Fibroblast of the conjunctiva (primary cell): ENCODE measurements at regions not wholly inside any gene's neighbourhood (a gene's known extent, or its start where the extent isn't known, plus 50 kb on each side); places are given as distances from the start of the nearest gene placed in this dataset.
"Not testable (repeated sequence)": the region's sequence is repeated elsewhere in the genome, so short reads cannot be mapped to it uniquely, and the experiment has no call there.

Experiments
- DNase-seq: peaks from one replicate; pipeline ENCODE4 v3.0.0-alpha.2; 2010; ENCODE audit warnings: low read depth

DNA sequence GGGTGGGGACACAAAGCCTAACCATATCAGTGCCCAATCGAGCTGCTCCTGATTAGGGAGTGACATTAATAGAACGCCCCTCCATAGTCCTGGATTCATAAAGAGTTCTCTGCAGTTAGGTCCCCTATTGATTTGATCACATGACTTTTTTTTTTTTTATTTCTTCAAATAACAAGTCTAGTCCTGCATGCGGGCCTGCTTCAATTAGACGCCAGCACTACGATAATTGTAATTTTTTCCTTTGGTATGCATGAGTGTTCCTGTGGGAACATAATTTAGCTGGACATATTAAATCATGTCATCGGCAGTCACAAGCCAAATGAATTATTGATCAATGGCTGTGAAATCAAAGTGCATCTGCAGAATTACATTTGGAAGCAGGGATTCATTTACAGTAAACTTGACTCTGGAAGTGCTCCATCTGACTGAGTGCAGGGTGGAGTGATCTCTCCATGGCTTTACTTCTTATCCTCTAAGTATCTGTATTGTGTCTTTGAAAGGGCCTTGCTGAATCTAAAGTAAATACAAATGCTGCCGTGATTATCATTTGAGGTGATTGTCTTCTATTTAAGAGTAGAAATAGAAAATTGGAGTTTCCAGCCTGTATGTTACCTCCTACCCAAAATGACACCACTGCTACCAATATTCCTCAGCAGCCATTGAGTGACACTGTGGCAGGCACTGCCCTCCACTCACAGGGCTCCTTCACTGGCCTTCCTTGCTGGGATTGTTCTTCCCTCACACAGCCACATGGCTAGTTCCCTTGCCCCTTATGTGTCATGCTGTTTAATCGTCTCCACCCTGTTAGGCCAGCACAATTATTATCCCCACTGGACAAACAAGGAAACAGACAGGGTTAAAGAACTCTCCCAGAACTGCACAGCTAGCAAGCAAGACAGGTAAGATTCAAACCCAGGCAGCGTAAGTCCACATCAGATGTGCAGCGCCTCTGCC lies 337.4 kb upstream of the ID2 start:
- DNase-seq, result no peak

- no peak for DNase-seq
Measured at GRCh38 chr2:8345200-8345599, 336.7 kb upstream of the ID2 start.

DNA sequence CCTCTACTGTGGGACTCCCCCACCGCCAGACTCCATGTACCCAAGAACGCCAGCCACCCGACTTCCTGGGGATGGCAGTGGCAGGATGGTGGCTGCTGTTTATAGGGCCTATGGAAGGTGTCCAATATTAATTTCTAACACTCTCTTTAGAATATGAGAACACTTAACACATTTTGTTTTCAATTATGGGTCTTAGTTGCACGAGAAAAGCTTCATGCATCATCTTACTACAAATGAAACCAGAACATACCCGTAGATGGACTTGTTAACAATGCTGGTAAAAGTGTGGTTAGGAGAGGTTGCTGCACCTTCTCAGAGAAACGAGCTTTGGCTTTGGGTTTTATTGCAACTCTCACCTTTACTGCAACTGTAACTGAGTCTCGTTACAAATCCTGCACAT lies 335.6 kb upstream of the ID2 start:
- DNase-seq, result no peak

GRCh38 chr2:8346706-8347430 lies 335.0 kb upstream of the ID2 start:
- DNase-seq, result no peak

DNA sequence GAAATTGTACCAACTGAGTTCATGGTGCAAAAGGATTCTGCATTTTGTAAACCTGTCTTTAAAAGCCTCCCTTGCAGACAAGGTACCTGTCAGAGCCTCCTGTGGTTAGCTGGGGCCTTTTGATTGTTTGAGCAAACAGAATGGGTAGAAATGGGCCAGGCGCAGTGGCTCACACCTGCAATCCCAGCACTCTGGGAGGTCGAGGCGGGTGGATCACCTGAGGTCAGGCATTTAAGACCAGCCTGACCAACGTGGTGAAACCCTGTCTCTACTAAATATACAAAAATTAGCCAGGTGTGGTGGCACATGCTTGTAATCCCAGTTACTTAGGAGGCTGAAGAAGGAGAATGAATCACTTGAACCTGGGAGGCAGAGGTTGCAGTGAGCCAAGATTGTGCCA lies 332.9 kb upstream of the ID2 start:
- DNase-seq, result not testable (repeated sequence)

- no peak for DNase-seq
Measured at GRCh38 chr2:8352296-8352695, 329.6 kb upstream of the ID2 start.

- no peak for DNase-seq
Measured at GRCh38 chr2:8352989-8353388, 328.9 kb upstream of the ID2 start.

- peak; percentile 16 for DNase-seq
Measured at GRCh38 chr2:8355102-8355859, 326.6 kb upstream of the ID2 start.

GRCh38 chr2:8357738-8358518 lies 323.9 kb upstream of the ID2 start:
- no peak for DNase-seq

GRCh38 chr2:8361930-8362329 lies 319.9 kb upstream of the ID2 start:
- no peak for DNase-seq

DNA sequence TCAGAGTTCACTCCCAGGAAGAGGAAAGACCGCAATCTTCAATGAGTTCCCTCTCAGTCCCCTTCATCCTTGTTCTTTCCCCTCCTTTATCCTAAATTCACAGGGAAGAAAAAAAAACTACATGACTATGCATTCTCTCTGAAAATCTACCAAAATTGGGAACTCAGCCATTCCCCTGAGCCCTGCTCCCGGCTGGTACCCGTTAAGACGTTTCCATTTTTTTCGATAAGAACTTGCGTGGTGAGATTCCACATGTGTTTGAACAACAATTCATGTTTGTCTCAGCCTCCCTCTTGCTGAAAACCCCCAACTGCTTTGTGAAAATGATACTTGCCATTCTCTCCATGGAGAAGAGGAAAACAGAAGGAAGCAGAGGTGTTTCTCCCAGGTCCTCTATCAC lies 318.7 kb upstream of the ID2 start:
- no peak for DNase-seq

DNA sequence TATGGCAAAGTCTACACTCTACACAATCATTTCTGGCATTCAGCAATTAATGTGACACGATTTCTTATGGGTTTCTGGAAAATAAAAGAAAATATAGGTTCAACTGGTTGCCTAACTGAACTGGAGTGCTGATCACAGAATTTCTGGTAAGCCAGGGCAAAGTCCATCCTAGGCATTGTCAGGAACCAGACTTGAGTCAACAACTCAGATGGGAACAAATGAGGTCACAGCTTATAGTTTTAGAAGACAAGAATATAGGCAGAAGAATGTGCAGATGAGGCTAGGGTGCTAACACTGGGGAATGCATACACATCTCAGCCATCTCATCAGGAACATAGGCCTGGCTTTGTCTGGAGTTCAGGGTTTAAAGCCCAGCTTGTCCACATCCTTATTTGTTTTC lies 317.2 kb upstream of the ID2 start:
- no peak for DNase-seq

DNA sequence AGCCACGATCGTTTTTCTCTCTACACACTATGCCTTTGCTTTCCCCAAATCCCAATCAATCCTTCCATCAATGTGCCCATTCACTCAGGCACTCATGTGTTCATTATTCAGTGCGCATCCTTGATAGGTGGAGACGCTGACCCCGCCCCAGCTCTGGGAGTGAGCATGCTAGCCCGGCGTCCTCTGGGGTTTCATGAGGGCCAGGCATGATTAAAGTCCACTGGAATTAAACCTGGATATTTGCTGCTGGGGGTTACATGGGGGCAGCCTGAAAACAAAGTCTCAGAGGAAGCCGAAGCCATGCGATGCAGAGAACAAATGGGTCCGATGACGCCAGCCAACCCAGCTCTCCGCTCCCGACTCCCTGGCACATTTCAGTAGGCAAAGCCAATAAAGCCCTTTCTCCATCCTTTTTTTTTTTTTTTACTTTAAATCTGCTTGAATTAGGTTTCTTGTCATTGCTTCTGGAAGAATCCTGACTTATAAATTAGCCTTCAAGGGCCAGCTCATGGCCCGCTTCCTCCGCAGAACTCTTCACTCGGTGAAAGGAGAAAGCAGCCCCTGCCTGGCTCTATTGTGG lies 316.4 kb upstream of the ID2 start:
- DNase-seq, result no peak

GRCh38 chr2:8367833-8368232 lies 314.0 kb upstream of the ID2 start:
- no peak for DNase-seq

GRCh38 chr2:8368463-8368862 lies 313.4 kb upstream of the ID2 start:
- no peak for DNase-seq

- DNase-seq, result no peak
Measured at GRCh38 chr2:8369522-8369921, 312.3 kb upstream of the ID2 start.

GRCh38 chr2:8370258-8370802 lies 311.5 kb upstream of the ID2 start:
- DNase-seq, result no peak

DNA sequence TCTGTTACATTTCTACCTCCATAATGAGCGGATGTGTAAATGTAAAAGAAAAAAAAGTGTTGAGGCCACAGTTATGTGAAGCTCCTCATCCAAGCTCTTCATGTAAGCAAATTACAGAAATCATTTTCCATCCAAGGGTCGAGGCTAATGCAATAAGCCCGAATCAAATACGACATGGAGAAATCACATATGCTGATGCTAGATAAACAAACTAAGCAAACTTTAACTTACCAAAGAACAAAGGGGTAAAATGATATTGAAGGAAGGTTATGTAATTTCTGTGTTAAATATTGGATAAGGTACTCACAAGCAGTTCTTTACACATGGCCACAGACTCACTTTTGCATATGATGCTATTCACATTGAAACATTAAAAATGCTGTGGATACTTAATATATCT lies 310.2 kb upstream of the ID2 start:
- DNase-seq, result no peak

DNA sequence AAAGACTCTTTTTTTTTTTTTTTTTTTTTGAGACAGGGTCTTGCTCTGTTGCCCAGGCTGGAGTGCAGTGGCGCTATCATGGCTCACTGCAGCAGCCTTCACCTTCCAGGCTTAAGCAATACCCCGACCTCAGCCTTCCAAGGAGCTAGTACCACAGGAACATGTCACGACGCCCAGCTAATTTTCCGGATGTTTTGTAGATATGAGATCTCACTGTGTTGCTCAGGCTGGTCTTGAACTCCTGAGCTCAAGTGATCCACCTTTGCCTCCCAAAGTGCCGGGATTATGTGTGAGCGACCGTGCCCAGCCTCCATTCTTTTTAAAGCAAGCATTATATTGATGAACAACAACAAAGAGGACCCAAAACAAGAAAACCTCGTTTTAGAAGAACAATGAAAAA lies 307.1 kb upstream of the ID2 start:
- no peak for DNase-seq

GRCh38 chr2:8376603-8377410 lies 305.0 kb upstream of the ID2 start:
- DNase-seq, result no peak
